22Rv1 (cell line): ENCODE measurements at regions not wholly inside any gene's neighbourhood (a gene's known extent, or its start where the extent isn't known, plus 50 kb on each side); places are given as distances from the start of the nearest gene placed in this dataset.

Experiments used
- H3K27ac ChIP-seq: fragments of 450-650 bp; 2 replicates; pipeline ENCODE4 v1.5.1; 2017
- CTCF ChIP-seq: fragments of 450-650 bp; IDR thresholded peaks from 2 replicates; pipeline ENCODE4 v1.5.1; 2017; ENCODE audit warnings: mild to moderate bottlenecking
- ZFX ChIP-seq: fragments of 450-650 bp; IDR thresholded peaks from 2 replicates; pipeline ENCODE4 v1.6.1; 2017; ENCODE audit warnings: antibody characterized with exemption, borderline replicate concordance

GRCh38 chr13:57073983-57074382 is 66.7 kb upstream of the PRR20A start:
- H3K27ac ChIP-seq, result no peak overlapping the region
- TF ChIP-seq CTCF, result no peak
- no peak for TF ChIP-seq ZFX

- TF ChIP-seq ZFX, result no peak
- no peak overlapping the region for H3K27ac ChIP-seq
Observed at GRCh38 chr13:57075588-57075987, 65.1 kb upstream of the PRR20A start.

GRCh38 chr13:57087006-57087405 is 53.7 kb upstream of the PRR20A start:
- TF ChIP-seq ZFX, result no peak
- TF ChIP-seq CTCF, result no peak
- H3K27ac ChIP-seq, result no peak overlapping the region
